Body of pancreas (tissue), 4 donors: ENCODE measurements at regions not wholly inside any gene's neighbourhood (a gene's known extent, or its start where the extent isn't known, plus 50 kb on each side); places are given as distances from the start of the nearest gene placed in this dataset.

Experiments used
- ATAC-seq: fragments of 150-250 bp; one replicate; pipeline ENCODE4 v1.9.1; 2016
- DNase-seq, 4 donors: peaks; one replicate each; pipeline ENCODE4 v3.0.0-alpha.2; 2019
- H3K27ac ChIP-seq, 4 donors: fragments of 200-600 bp; sonication (generic); 1 replicate in 3 of 4; 2 replicates in 1 of 4; pipeline versions ENCODE4 v1.5.1 to v1.6.1; 2016 to 2019; ENCODE audit warnings: mild to moderate bottlenecking in 1 of 4, mixed read lengths in 1 of 4, moderate library complexity in 1 of 4
- H3K27me3 ChIP-seq, 2 donors: fragments of 200-600 bp; sonication (generic); one replicate each; pipeline ENCODE4 v1.6.0; 2016; ENCODE audit warnings: mild to moderate bottlenecking in 1 of 2
- H3K36me3 ChIP-seq, 2 donors: fragments of 200-600 bp; sonication (generic); replicated peaks in 1 of 2; 2 replicates each; pipeline ENCODE4 v1.5.1; 2016; ENCODE audit warnings: low read depth in 2 of 2; ENCODE audit not compliant: insufficient read depth in 1 of 2
- H3K4me1 ChIP-seq: fragments of 200-600 bp; sonication (generic); one replicate; pipeline ENCODE4 v1.6.0; 2016
- H3K4me3 ChIP-seq, 2 donors: fragments of 200-600 bp; sonication (generic); 1 replicate in 1 of 2; 2 replicates in 1 of 2; pipeline ENCODE4 v1.5.1; 2016 to 2019
- H3K9me3 ChIP-seq, 3 donors: fragments of 200-600 bp; sonication (generic); 1 replicate in 2 of 3; 2 replicates in 1 of 3; pipeline ENCODE4 v1.5.1; 2016
- CTCF ChIP-seq, 7 experiments: fragments of 450-650 bp in 4 of 7; fragments of 200-600 bp in 3 of 7; sonication (generic) in 3 of 7; IDR thresholded peaks; one replicate each; pipeline ENCODE4 v1.5.1; 2016 to 2019; ENCODE audit warnings: antibody characterized with exemption in 7 of 7
- POLR2A ChIP-seq, 3 donors: fragments of 450-650 bp; IDR thresholded peaks; one replicate each; pipeline ENCODE4 v1.6.1; 2016; ENCODE audit warnings: antibody characterized with exemption in 3 of 3, mild to moderate bottlenecking in 2 of 3
- WGBS, 2 donors: methylation state at CpG; one replicate each; pipeline ENCODE4 v1.1.5; 2017; 5-methylcytosine and 5-hydroxymethylcytosine counted together
- intact Hi-C: fragments of 100-400 bp; cut with DNase I; formaldehyde crosslinking; loops from one replicate; pipeline ENCODE4 v1.15.1; 2023

- no peak for DNase-seq
- H3K27me3 ChIP-seq, result no peaks in the 10 kb centered on the region
- no peak overlapping the region for H3K4me3 ChIP-seq
- H3K27ac ChIP-seq, result no peak overlapping the region
- H3K4me1 ChIP-seq, result no peaks in the 10 kb centered on the region
- no peak for ATAC-seq
- intact Hi-C loops, result no loop called here
- no peaks in the 10 kb centered on the region for H3K36me3 ChIP-seq
- H3K9me3 ChIP-seq, result no peaks in the 10 kb centered on the region
- no peak for TF ChIP-seq POLR2A (IDR thresholded peaks at IDR 0.05)
- TF ChIP-seq CTCF (IDR thresholded peaks at IDR 0.05), result no peak
- WGBS, 2 donors, result 73 to 75% methylated on average over 2 of the region's 2 CpGs
These were observed 118.3 kb downstream of the FBXO4 start for GRCh38 chr5:42043400-42043799.

- peak; percentile 37 to 69 (median 62) for TF ChIP-seq CTCF (IDR thresholded peaks at IDR 0.05)
- no peak for TF ChIP-seq POLR2A (IDR thresholded peaks at IDR 0.05)
- Histone ChIP-seq H3K27ac (no peak overlapping the region), H3K36me3 (no peaks in the 10 kb centered on the region), H3K9me3 (no peaks in the 10 kb centered on the region), H3K4me3 (no peak overlapping the region), H3K27me3 (no peaks in the 10 kb centered on the region), H3K4me1 (no peaks in the 10 kb centered on the region)
- WGBS, 2 donors, result 23 to 25% methylated on average over 5 of the region's 5 CpGs
- intact Hi-C loops, result no loop called here
- DNase-seq (peak; percentile 54 to 68 (median 61)), ATAC-seq (peak; percentile 66)
These were observed 132.2 kb downstream of the FBXO4 start for GRCh38 chr5:42057254-42057690.

- ATAC-seq (peak; percentile 48), DNase-seq (no peak)
- Histone ChIP-seq H3K36me3 (no peaks in the 10 kb centered on the region), H3K4me1 (no peaks in the 10 kb centered on the region), H3K27ac (no peak overlapping the region), H3K9me3 (no peaks in the 10 kb centered on the region), H3K27me3 (no peaks in the 10 kb centered on the region), H3K4me3 (no peak overlapping the region)
- WGBS, 2 donors, result 29 to 42% methylated on average over 3 of the region's 3 CpGs
- TF ChIP-seq CTCF (IDR thresholded peaks at IDR 0.05) (no peak), POLR2A (IDR thresholded peaks at IDR 0.05) (no peak)
- intact Hi-C loops, result no loop called here
These were observed 134.2 kb downstream of the FBXO4 start for GRCh38 chr5:42059291-42059690.

GRCh38 chr5:42059778-42060464 lies 134.8 kb downstream of the FBXO4 start:
- 65 to 70% methylated on average over 16 of the region's 16 CpGs for WGBS, 2 donors
- DNase-seq, result no peak
- TF ChIP-seq POLR2A (IDR thresholded peaks at IDR 0.05) (no peak), CTCF (IDR thresholded peaks at IDR 0.05) (no peak)
- H3K27me3 ChIP-seq, result no peaks in the 10 kb centered on the region
- H3K4me3 ChIP-seq, result no peak overlapping the region
- H3K36me3 ChIP-seq, result no peaks in the 10 kb centered on the region
- no peaks in the 10 kb centered on the region for H3K9me3 ChIP-seq
- no peak for ATAC-seq
- intact Hi-C loops, result no loop called here
- no peak overlapping the region for H3K27ac ChIP-seq
- no peaks in the 10 kb centered on the region for H3K4me1 ChIP-seq

GRCh38 chr5:42061121-42061520 lies 136.0 kb downstream of the FBXO4 start:
- WGBS, 2 donors, result 64 to 67% methylated on average over 3 of the region's 3 CpGs
- TF ChIP-seq POLR2A (IDR thresholded peaks at IDR 0.05), result no peak
- TF ChIP-seq CTCF (IDR thresholded peaks at IDR 0.05), result no peak
- no peak overlapping the region for H3K4me3 ChIP-seq

More at GRCh38 chr5:42061121-42061520, 136.0 kb downstream of the FBXO4 start:
- intact Hi-C loops, result no loop called here
- ATAC-seq (no peak), DNase-seq (no peak)
- no peak overlapping the region for H3K27ac ChIP-seq
- no peaks in the 10 kb centered on the region for H3K27me3 ChIP-seq
- H3K9me3 ChIP-seq, result no peaks in the 10 kb centered on the region
- H3K4me1 ChIP-seq, result no peaks in the 10 kb centered on the region
- no peaks in the 10 kb centered on the region for H3K36me3 ChIP-seq
